AG04449 (cell line): ENCODE measurements at regions not wholly inside any gene's neighbourhood (a gene's known extent, or its start where the extent isn't known, plus 50 kb on each side); places are given as distances from the start of the nearest gene placed in this dataset.
"Not testable (repeated sequence)": the region's sequence is repeated elsewhere in the genome, so short reads cannot be mapped to it uniquely, and the experiment has no call there.

ENCODE experiments used
- CTCF ChIA-PET: fragments of 350-600 bp; formaldehyde crosslinking; extraction: SDS; loops from one replicate; lab custom pipeline; 2021; ENCODE audit warnings: antibody characterized with exemption; lab: Yijun Ruan, JAX
- POLR2A ChIA-PET: fragments of 400-600, 350-600 bp; formaldehyde crosslinking; extraction: SDS; loops from one replicate; lab custom pipeline; 2020; ENCODE audit warnings: antibody characterized with exemption, inconsistent platforms; lab: Yijun Ruan, JAX
- DNase-seq: peaks from one replicate; pipeline ENCODE4 v3.0.0-alpha.2; 2010; ENCODE audit warnings: low read depth, low spot score
- H3K4me3 ChIP-seq: 2 replicates; pipeline ENCODE4 v1.5.1; 2011; ENCODE audit warnings: low read depth, mild to moderate bottlenecking, control low read depth, low read length
- TF ChIP-seq, protein P1 (sequence below): IDR thresholded peaks from one replicate; pipeline ENCODE4 v1.5.1; 2011; ENCODE audit warnings: mild to moderate bottlenecking, moderate library complexity, low read length, control low read depth, inconsistent platforms; ENCODE audit not compliant: insufficient read depth; ENCODE audit errors: missing control alignments

DNA sequence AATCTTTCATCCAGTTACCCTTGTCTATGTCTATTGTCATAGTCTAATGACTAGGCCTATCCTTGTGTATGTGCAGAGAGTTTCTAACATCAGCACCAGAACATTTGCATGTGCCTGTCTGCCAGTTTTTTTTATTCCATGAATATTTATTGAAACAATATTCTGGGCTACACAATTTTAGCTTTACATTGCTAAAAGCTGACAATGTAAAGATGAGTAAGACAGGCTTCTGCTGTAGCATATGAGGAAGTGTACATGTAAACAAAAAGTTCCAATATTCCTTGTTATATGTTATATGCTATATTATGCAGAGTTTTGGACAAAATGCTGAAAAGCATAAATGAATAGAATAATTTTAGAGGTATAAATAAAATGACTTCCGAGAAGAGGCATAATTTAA lies 357.7 kb downstream of the NYAP2 start:
- H3K4me3 ChIP-seq: no peak overlapping the region
- DNase-seq: no peak
- TF ChIP-seq, protein P1, sequence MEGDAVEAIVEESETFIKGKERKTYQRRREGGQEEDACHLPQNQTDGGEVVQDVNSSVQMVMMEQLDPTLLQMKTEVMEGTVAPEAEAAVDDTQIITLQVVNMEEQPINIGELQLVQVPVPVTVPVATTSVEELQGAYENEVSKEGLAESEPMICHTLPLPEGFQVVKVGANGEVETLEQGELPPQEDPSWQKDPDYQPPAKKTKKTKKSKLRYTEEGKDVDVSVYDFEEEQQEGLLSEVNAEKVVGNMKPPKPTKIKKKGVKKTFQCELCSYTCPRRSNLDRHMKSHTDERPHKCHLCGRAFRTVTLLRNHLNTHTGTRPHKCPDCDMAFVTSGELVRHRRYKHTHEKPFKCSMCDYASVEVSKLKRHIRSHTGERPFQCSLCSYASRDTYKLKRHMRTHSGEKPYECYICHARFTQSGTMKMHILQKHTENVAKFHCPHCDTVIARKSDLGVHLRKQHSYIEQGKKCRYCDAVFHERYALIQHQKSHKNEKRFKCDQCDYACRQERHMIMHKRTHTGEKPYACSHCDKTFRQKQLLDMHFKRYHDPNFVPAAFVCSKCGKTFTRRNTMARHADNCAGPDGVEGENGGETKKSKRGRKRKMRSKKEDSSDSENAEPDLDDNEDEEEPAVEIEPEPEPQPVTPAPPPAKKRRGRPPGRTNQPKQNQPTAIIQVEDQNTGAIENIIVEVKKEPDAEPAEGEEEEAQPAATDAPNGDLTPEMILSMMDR: no peak
- CTCF ChIA-PET: no interaction called here
- POLR2A ChIA-PET: no interaction called here

DNA sequence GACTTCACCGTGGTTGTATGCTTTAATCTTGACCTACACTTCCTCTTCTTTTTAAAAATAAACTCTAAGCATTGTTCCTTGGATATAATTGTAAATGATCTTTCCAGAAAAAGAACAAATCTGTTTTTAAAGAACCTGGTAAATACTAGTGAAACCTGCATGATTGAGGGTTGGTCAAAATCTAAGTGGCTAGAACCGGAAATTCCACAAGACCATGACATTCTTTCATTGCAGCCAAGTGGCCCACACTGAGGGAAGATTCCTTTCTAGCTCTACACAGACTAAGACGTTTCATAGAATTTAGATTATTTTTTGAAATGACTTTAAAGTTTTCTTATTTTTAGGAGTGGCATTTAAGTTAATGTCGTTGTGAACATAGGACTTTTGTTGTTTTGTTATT lies 356.7 kb downstream of the NYAP2 start:
- TF ChIP-seq, protein P1: no peak
- H3K4me3 ChIP-seq: no peak overlapping the region
- DNase-seq: no peak
- POLR2A ChIA-PET: no interaction called here
- CTCF ChIA-PET: no interaction called here

DNA sequence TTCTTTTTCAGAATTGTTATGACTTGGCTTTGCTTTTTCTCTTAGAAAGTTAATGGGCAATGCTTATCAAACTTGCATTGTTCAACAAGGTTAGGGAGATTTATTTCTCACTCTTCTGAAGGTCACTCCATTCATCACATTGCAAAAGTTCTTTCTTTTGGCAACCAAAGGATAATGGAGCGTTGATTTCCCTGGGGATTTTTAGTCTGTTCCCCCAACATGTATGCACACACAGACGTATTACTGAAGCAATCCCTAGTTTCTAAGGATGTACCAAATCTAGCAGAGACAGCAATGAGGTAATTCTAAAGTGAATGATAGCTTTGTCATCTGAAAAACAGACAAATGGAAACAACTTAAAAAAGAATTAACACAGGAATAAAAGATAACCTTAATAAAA lies 349.1 kb downstream of the NYAP2 start:
- no peak for DNase-seq
- ChIA-PET POLR2A (no interaction called here), CTCF (no interaction called here)
- TF ChIP-seq, protein P1: no peak
- no peak overlapping the region for H3K4me3 ChIP-seq

DNA sequence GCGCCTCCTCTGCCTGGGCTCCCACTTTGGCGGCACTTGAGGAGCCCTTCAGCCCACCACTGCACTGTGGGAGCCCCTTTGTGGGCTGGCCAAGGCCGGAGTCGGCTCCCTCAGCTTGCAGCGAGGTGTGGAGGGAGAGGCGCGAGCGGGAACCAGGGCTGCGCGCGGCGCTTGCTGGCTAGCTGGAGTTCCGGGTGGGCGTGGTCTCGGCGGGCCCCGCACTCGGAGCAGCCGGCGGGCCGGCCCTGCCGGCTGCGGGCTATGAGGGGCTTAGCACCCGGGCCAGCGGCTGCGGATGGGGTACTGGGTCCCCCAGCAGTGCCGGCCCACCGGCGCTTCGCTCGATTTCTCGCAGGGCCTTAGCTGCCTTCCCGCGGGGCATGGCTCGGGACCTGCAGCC lies 344.5 kb downstream of the NYAP2 start:
- CTCF ChIA-PET, DNase-seq, POLR2A ChIA-PET, H3K4me3 ChIP-seq: not testable (repeated sequence)

DNA sequence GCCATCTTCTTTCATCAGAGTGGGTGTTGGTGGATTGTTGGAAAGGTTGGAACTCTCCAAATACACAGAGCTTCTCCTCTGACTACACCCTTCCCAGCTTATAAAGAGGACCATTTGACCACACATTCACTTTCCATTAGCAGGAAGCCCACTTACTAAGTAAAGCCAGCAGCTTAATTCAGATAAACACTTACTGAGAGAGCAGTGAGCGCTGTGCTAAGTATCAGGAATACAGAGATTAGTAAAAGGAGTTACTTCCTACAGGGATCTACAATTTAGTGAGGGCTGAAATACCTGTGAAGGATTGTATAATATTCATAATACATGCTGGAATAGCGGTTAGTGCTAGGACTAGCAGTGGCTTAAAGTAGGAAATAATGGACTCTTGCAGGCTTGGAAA lies 343.0 kb downstream of the NYAP2 start:
- no peak for DNase-seq
- TF ChIP-seq, protein P1: no peak
- POLR2A ChIA-PET: no interaction called here
- no peak overlapping the region for H3K4me3 ChIP-seq
- CTCF ChIA-PET: no interaction called here

DNA sequence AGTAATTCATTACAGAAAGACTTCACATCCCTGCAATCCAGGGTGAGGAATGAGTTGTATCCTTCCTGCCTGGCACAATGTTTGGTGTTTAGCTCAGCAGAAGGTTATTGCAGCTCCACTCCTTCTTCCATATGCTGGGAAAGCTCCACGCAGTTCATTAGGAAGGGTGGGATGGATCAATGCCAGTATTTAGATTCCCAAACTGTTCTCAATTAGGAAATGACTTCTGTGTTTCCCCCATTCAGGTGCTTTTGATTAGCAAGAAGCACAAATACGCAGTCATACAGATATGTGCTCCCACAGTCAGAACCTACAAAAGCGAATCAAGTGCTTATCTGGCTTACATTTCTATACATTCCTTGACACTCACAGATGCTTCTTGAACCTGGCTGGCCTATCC lies 340.6 kb downstream of the NYAP2 start:
- DNase-seq: peak; percentile 10
- POLR2A ChIA-PET: no interaction called here
- CTCF ChIA-PET: no interaction called here
- H3K4me3 ChIP-seq: no peak overlapping the region
- TF ChIP-seq, protein P1: no peak

DNA sequence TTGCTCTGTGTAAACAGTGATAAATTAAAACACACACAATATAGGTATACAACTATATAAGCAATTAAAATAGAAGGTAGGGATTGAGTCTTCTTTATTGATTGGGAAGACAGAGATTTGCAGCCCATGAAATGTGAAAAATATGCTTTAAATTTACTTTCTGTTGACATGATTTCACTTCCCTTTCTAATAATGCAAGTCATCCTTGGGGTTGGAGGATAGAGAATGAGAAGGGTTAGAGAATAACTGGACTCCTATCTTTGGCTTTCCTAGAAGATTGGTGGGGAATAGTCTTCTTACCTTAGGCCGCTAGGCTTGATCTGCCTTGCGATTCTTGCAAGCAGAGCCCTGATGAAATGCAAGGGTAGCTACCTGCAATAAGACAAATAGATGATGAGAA lies 339.8 kb downstream of the NYAP2 start:
- no peak overlapping the region for H3K4me3 ChIP-seq
- no peak for DNase-seq
- TF ChIP-seq, protein P1: no peak
- ChIA-PET POLR2A (no interaction called here), CTCF (no interaction called here)
